KMS-11 (cell line): ENCODE measurements at regions not wholly inside any gene's neighbourhood (a gene's known extent, or its start where the extent isn't known, plus 50 kb on each side); places are given as distances from the start of the nearest gene placed in this dataset.

Experiments
- H2AFZ ChIP-seq: fragments of 200-600 bp; sonication (generic); 2 replicates; pipeline ENCODE4 v1.6.1; 2016; ENCODE audit warnings: antibody characterized with exemption, mixed run types, low read depth
- H3K27ac ChIP-seq: fragments of 200-600 bp; sonication (generic); 2 replicates; pipeline ENCODE4 v1.6.1; 2016; ENCODE audit warnings: mild to moderate bottlenecking, mixed run types
- H3K27me3 ChIP-seq: fragments of 200-600 bp; sonication (generic); 2 replicates; pipeline ENCODE4 v1.6.1; 2017; ENCODE audit warnings: mild to moderate bottlenecking, low read depth, mixed run types, moderate library complexity; ENCODE audit not compliant: insufficient read depth
- H3K36me3 ChIP-seq: fragments of 200-600 bp; sonication (generic); 2 replicates; pipeline ENCODE4 v1.6.1; 2017; ENCODE audit warnings: mild to moderate bottlenecking, mixed run types; ENCODE audit not compliant: insufficient read depth
- H3K4me1 ChIP-seq: fragments of 200-600 bp; sonication (generic); 2 replicates; pipeline ENCODE4 v1.6.1; 2016; ENCODE audit warnings: mild to moderate bottlenecking, low read depth, mixed run types; ENCODE audit not compliant: poor library complexity, severe bottlenecking
- H3K4me2 ChIP-seq: fragments of 200-600 bp; sonication (generic); 2 replicates; pipeline ENCODE4 v1.7.0; 2016; ENCODE audit warnings: mild to moderate bottlenecking, mixed run types
- H3K4me3 ChIP-seq: fragments of 200-600 bp; sonication (generic); IDR thresholded peaks from 2 replicates; pipeline ENCODE4 v1.6.1; 2017; ENCODE audit warnings: low read depth, low read length, mixed read lengths; ENCODE audit not compliant: insufficient read depth
- H3K79me2 ChIP-seq: fragments of 200-600 bp; sonication (generic); 2 replicates; pipeline ENCODE4 v1.6.1; 2016; ENCODE audit warnings: low read depth, mixed run types; ENCODE audit not compliant: insufficient read depth
- H3K9ac ChIP-seq: fragments of 200-600 bp; sonication (generic); 2 replicates; pipeline ENCODE4 v1.6.1; 2016; ENCODE audit warnings: mild to moderate bottlenecking, mixed run types
- H4K20me1 ChIP-seq: fragments of 200-600 bp; sonication (generic); 2 replicates; pipeline ENCODE4 v1.6.1; 2016; ENCODE audit warnings: mild to moderate bottlenecking, mixed run types; ENCODE audit not compliant: insufficient read depth
- TF ChIP-seq, protein P1 (sequence below): fragments of 200-600 bp; sonication (generic); conservative IDR thresholded peaks from 2 replicates; pipeline ENCODE4 v1.6.1; 2017; ENCODE audit warnings: low read depth, mild to moderate bottlenecking, antibody characterized with exemption, low read length, moderate library complexity, mixed read lengths

DNA sequence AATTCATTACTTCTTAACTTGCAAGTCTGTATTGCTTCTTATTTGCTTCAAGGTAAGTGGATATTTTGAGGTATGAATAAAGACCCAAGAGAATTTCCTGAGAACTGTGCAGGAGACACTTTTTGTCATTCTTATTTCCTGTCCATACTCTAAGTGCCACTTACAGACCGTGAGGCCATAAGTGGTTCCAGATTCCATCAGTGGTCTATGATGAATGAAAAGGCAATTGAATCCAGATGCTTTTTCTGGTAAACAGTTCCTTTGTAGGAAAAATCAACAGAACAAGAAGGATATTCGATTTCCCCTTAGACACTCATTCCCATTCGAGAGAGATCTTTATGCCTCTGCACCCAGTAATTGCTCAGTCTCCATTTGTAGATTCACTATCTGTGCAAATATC, 58.3 kb upstream of the PDE10A start:
- Histone ChIP-seq H3K4me2 (no peak overlapping the region), H3K79me2 (no peaks in the 10 kb centered on the region), H3K9ac (no peak overlapping the region), H3K36me3 (no peaks in the 10 kb centered on the region), H3K4me1 (no peaks in the 10 kb centered on the region), H4K20me1 (no peaks in the 10 kb centered on the region), H2AFZ (no peak overlapping the region), H3K27me3 (no peaks in the 10 kb centered on the region), H3K4me3 (no peak overlapping the region), H3K27ac (no peak overlapping the region)
- TF ChIP-seq, protein P1, sequence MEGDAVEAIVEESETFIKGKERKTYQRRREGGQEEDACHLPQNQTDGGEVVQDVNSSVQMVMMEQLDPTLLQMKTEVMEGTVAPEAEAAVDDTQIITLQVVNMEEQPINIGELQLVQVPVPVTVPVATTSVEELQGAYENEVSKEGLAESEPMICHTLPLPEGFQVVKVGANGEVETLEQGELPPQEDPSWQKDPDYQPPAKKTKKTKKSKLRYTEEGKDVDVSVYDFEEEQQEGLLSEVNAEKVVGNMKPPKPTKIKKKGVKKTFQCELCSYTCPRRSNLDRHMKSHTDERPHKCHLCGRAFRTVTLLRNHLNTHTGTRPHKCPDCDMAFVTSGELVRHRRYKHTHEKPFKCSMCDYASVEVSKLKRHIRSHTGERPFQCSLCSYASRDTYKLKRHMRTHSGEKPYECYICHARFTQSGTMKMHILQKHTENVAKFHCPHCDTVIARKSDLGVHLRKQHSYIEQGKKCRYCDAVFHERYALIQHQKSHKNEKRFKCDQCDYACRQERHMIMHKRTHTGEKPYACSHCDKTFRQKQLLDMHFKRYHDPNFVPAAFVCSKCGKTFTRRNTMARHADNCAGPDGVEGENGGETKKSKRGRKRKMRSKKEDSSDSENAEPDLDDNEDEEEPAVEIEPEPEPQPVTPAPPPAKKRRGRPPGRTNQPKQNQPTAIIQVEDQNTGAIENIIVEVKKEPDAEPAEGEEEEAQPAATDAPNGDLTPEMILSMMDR = no peak

DNA sequence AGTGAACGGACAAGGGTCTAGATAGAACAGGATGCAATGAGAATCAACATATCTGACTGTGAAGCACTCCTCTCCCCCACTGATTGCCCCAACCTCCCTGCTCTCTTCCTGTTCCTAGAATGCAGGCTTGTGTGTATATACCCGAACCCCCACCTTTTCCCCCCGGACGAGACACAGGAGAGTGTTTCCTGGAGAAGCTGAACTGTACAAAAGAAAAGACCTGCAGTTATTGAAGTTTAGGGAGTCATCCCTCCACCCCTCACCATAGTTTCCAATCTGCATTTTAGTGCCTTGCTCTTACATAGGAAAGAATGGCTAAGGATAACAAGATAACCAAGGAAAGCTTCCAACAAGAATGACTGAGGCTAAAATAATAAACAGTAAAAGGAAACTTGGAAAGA, 55.5 kb upstream of the PDE10A start:
- Histone ChIP-seq H3K4me2 (no peak overlapping the region), H3K79me2 (no peaks in the 10 kb centered on the region), H3K4me1 (no peaks in the 10 kb centered on the region), H2AFZ (no peak overlapping the region), H3K4me3 (no peak overlapping the region), H3K27me3 (no peaks in the 10 kb centered on the region), H4K20me1 (no peaks in the 10 kb centered on the region), H3K27ac (no peak overlapping the region), H3K9ac (no peak overlapping the region), H3K36me3 (no peaks in the 10 kb centered on the region)
- TF ChIP-seq, protein P1 = no peak

DNA sequence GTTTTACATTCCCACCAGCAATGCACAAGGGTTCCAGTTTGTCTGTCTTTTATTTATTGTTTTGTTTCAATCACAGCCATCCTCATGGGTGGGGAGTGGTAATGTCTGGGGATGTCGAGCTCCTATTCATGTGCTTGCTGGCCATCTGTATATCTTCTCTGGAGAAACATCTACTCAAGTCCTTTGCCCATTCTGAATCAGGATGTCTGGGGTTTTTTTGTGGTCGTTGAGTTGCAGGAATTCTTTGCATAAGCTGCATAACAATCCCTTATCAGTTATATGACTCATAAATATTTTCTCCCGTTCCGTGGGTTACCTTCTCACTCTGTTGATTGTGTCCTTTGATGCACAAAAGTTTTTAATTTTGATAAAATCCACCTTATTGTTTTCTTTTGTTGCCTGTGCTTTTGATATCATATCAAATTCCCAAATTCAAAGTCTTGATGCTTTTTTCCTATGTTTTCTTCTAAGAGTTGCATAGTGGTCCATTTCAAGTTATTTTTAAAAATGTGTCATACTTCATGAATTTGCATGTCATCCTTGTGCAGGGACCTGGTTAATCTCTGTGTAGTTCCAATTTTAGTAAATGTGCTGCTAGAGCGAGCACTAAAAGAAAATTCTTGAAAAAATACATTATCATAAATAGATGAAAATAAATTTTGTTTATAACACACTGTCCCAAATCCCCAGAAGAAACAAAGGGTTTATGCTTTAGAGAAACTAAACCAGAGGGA, 54.9 kb upstream of the PDE10A start:
- H3K27me3 ChIP-seq = no peaks in the 10 kb centered on the region
- H3K4me1 ChIP-seq = no peaks in the 10 kb centered on the region
- no peak overlapping the region for H2AFZ ChIP-seq
- no peak overlapping the region for H3K9ac ChIP-seq
- H3K79me2 ChIP-seq = no peaks in the 10 kb centered on the region
- H3K4me2 ChIP-seq = no peak overlapping the region
- TF ChIP-seq, protein P1 = no peak
- no peaks in the 10 kb centered on the region for H3K36me3 ChIP-seq
- no peak overlapping the region for H3K4me3 ChIP-seq
- no peak overlapping the region for H3K27ac ChIP-seq
- no peaks in the 10 kb centered on the region for H4K20me1 ChIP-seq

DNA sequence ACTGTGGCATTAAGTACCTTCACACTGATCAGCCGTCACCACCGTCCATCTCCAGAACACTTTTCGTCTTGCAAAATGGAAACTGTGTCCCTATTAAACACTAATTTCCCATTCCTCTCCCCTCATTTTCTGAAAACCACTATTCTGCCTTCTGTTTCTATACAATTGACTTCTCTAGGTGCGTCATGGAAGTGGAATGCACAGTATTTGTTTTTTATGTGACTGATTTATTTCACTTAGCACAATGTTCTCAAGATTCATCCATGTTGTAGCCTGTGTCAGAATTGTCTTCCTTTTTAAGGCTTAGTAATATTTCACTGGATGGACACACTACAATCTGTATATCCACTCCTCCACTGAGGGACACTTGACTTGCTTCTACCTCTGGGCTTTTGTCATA, 53.8 kb upstream of the PDE10A start:
- H3K27ac ChIP-seq = no peak overlapping the region
- TF ChIP-seq, protein P1 = no peak
- no peak overlapping the region for H3K4me3 ChIP-seq
- no peak overlapping the region for H3K4me2 ChIP-seq
- no peaks in the 10 kb centered on the region for H3K4me1 ChIP-seq
- H3K36me3 ChIP-seq = no peaks in the 10 kb centered on the region
- H2AFZ ChIP-seq = no peak overlapping the region
- H3K27me3 ChIP-seq = no peaks in the 10 kb centered on the region
- no peak overlapping the region for H3K9ac ChIP-seq
- no peaks in the 10 kb centered on the region for H3K79me2 ChIP-seq
- no peaks in the 10 kb centered on the region for H4K20me1 ChIP-seq
